T-helper 2 cell treated with Interferon-gamma antibody and Interleukin-4, amounts not matched to agents 5 μg/mL and 100 μg/mL, for 36 hours (primary cell): ENCODE measurements at regions not wholly inside any gene's neighbourhood (a gene's known extent, or its start where the extent isn't known, plus 50 kb on each side); places are given as distances from the start of the nearest gene placed in this dataset.

Experiments used
- DNase-seq: peaks from one replicate; pipeline ENCODE4 v3.0.0; 2021; ENCODE audit warnings: low spot score
- H3K27ac Mint-ChIP-seq: one replicate; pipeline ENCODE4 v1.8.0; 2021; ENCODE audit warnings: mild to moderate bottlenecking, mixed read lengths
- H3K27me3 Mint-ChIP-seq: one replicate; pipeline ENCODE4 v1.8.0; 2021; ENCODE audit warnings: low read depth, mixed read lengths
- H3K36me3 Mint-ChIP-seq: one replicate; pipeline ENCODE4 v1.8.0; 2021; ENCODE audit warnings: low read depth, mixed read lengths
- H3K4me1 Mint-ChIP-seq: one replicate; pipeline ENCODE4 v1.8.0; 2021; ENCODE audit warnings: low read depth, mixed read lengths
- H3K4me3 Mint-ChIP-seq: one replicate; pipeline ENCODE4 v1.8.0; 2022; ENCODE audit warnings: mild to moderate bottlenecking, moderate library complexity, mixed read lengths
- H3K9me3 Mint-ChIP-seq: one replicate; pipeline ENCODE4 v1.8.0; 2021; ENCODE audit warnings: mixed read lengths

- H3K27me3 Mint-ChIP-seq, result no peaks in the 10 kb centered on the region
- no peaks in the 10 kb centered on the region for H3K4me1 Mint-ChIP-seq
- H3K9me3 Mint-ChIP-seq, result no peaks in the 10 kb centered on the region
- no peak overlapping the region for H3K4me3 Mint-ChIP-seq
- DNase-seq, result no peak
- H3K27ac Mint-ChIP-seq, result no peak overlapping the region
- H3K36me3 Mint-ChIP-seq, result no peaks in the 10 kb centered on the region
Observed at GRCh38 chrX:104351173-104351769, 96.5 kb upstream of the ESX1 start.

GRCh38 chrX:104347860-104348259 is 93.1 kb upstream of the ESX1 start:
- DNase-seq, result no peak
- H3K36me3 Mint-ChIP-seq, result no peaks in the 10 kb centered on the region
- no peak overlapping the region for H3K27ac Mint-ChIP-seq
- H3K27me3 Mint-ChIP-seq, result peaks cover 3% of the 10 kb centered on the region
- no peaks in the 10 kb centered on the region for H3K9me3 Mint-ChIP-seq
- H3K4me1 Mint-ChIP-seq, result no peaks in the 10 kb centered on the region
- H3K4me3 Mint-ChIP-seq, result no peak overlapping the region

GRCh38 chrX:104343428-104344129 is 88.8 kb upstream of the ESX1 start:
- Mint-ChIP-seq H3K4me1 (no peaks in the 10 kb centered on the region), H3K4me3 (no peak overlapping the region), H3K36me3 (no peaks in the 10 kb centered on the region), H3K27ac (no peak overlapping the region), H3K9me3 (no peaks in the 10 kb centered on the region), H3K27me3 (peaks cover 3% of the 10 kb centered on the region)
- DNase-seq, result peak; percentile 4

- H3K36me3 Mint-ChIP-seq, result no peaks in the 10 kb centered on the region
- no peak overlapping the region for H3K4me3 Mint-ChIP-seq
- DNase-seq, result no peak
- H3K9me3 Mint-ChIP-seq, result no peaks in the 10 kb centered on the region
- no peaks in the 10 kb centered on the region for H3K4me1 Mint-ChIP-seq
- peaks cover 3% of the 10 kb centered on the region for H3K27me3 Mint-ChIP-seq
- no peak overlapping the region for H3K27ac Mint-ChIP-seq
Observed at GRCh38 chrX:104342065-104342464, 87.3 kb upstream of the ESX1 start.

- no peak overlapping the region for H3K27ac Mint-ChIP-seq
- H3K27me3 Mint-ChIP-seq, result no peaks in the 10 kb centered on the region
- H3K4me3 Mint-ChIP-seq, result no peak overlapping the region
- no peaks in the 10 kb centered on the region for H3K36me3 Mint-ChIP-seq
- H3K4me1 Mint-ChIP-seq, result no peaks in the 10 kb centered on the region
- no peaks in the 10 kb centered on the region for H3K9me3 Mint-ChIP-seq
- DNase-seq, result no peak
Observed at GRCh38 chrX:104335756-104336155, 81.0 kb upstream of the ESX1 start.

GRCh38 chrX:104334971-104335370 is 80.2 kb upstream of the ESX1 start:
- no peaks in the 10 kb centered on the region for H3K36me3 Mint-ChIP-seq
- no peaks in the 10 kb centered on the region for H3K27me3 Mint-ChIP-seq
- H3K9me3 Mint-ChIP-seq, result no peaks in the 10 kb centered on the region
- no peaks in the 10 kb centered on the region for H3K4me1 Mint-ChIP-seq
- no peak for DNase-seq
- H3K27ac Mint-ChIP-seq, result no peak overlapping the region
- H3K4me3 Mint-ChIP-seq, result no peak overlapping the region

GRCh38 chrX:104330966-104331365 is 76.2 kb upstream of the ESX1 start:
- Mint-ChIP-seq H3K27ac (no peak overlapping the region), H3K4me3 (no peak overlapping the region), H3K36me3 (no peaks in the 10 kb centered on the region), H3K4me1 (no peaks in the 10 kb centered on the region), H3K9me3 (no peaks in the 10 kb centered on the region), H3K27me3 (no peaks in the 10 kb centered on the region)
- DNase-seq, result no peak

- no peak overlapping the region for H3K4me3 Mint-ChIP-seq
- no peaks in the 10 kb centered on the region for H3K4me1 Mint-ChIP-seq
- H3K27ac Mint-ChIP-seq, result no peak overlapping the region
- H3K36me3 Mint-ChIP-seq, result no peaks in the 10 kb centered on the region
- H3K27me3 Mint-ChIP-seq, result no peaks in the 10 kb centered on the region
- no peaks in the 10 kb centered on the region for H3K9me3 Mint-ChIP-seq
- no peak for DNase-seq
Observed at GRCh38 chrX:104329731-104330130, 75.0 kb upstream of the ESX1 start.

- Mint-ChIP-seq H3K27ac (no peak overlapping the region), H3K9me3 (no peaks in the 10 kb centered on the region), H3K27me3 (no peaks in the 10 kb centered on the region), H3K4me1 (no peaks in the 10 kb centered on the region), H3K4me3 (no peak overlapping the region), H3K36me3 (no peaks in the 10 kb centered on the region)
- no peak for DNase-seq
Observed at GRCh38 chrX:104325213-104325585, 70.5 kb upstream of the ESX1 start.

GRCh38 chrX:104324461-104325212 is 69.9 kb upstream of the ESX1 start:
- Mint-ChIP-seq H3K4me3 (no peak overlapping the region), H3K27me3 (no peaks in the 10 kb centered on the region), H3K4me1 (no peaks in the 10 kb centered on the region), H3K9me3 (no peaks in the 10 kb centered on the region), H3K27ac (no peak overlapping the region), H3K36me3 (no peaks in the 10 kb centered on the region)
- DNase-seq, result no peak

- no peaks in the 10 kb centered on the region for H3K27me3 Mint-ChIP-seq
- no peak overlapping the region for H3K4me3 Mint-ChIP-seq
- H3K4me1 Mint-ChIP-seq, result no peaks in the 10 kb centered on the region
- no peaks in the 10 kb centered on the region for H3K9me3 Mint-ChIP-seq
- H3K27ac Mint-ChIP-seq, result no peak overlapping the region
- DNase-seq, result no peak
- H3K36me3 Mint-ChIP-seq, result no peaks in the 10 kb centered on the region
Observed at GRCh38 chrX:104319346-104319745, 64.6 kb upstream of the ESX1 start.

- Mint-ChIP-seq H3K36me3 (no peaks in the 10 kb centered on the region), H3K27ac (no peak overlapping the region), H3K9me3 (no peaks in the 10 kb centered on the region), H3K27me3 (no peaks in the 10 kb centered on the region), H3K4me1 (no peaks in the 10 kb centered on the region), H3K4me3 (no peak overlapping the region)
- no peak for DNase-seq
Observed at GRCh38 chrX:104318330-104319009, 63.7 kb upstream of the ESX1 start.

GRCh38 chrX:104316739-104317138 is 62.0 kb upstream of the ESX1 start:
- no peak overlapping the region for H3K27ac Mint-ChIP-seq
- H3K9me3 Mint-ChIP-seq, result no peaks in the 10 kb centered on the region
- H3K27me3 Mint-ChIP-seq, result no peaks in the 10 kb centered on the region
- no peak overlapping the region for H3K4me3 Mint-ChIP-seq
- no peak for DNase-seq
- no peaks in the 10 kb centered on the region for H3K36me3 Mint-ChIP-seq
- no peaks in the 10 kb centered on the region for H3K4me1 Mint-ChIP-seq

- Mint-ChIP-seq H3K4me3 (no peak overlapping the region), H3K36me3 (no peaks in the 10 kb centered on the region), H3K27me3 (no peaks in the 10 kb centered on the region), H3K4me1 (no peaks in the 10 kb centered on the region), H3K9me3 (no peaks in the 10 kb centered on the region), H3K27ac (no peak overlapping the region)
- no peak for DNase-seq
Observed at GRCh38 chrX:104315555-104315954, 60.8 kb upstream of the ESX1 start.
